IMR-90 (cell line): ENCODE measurements at regions not wholly inside any gene's neighbourhood (a gene's known extent, or its start where the extent isn't known, plus 50 kb on each side); places are given as distances from the start of the nearest gene placed in this dataset.
"Not testable (repeated sequence)": the region's sequence is repeated elsewhere in the genome, so short reads cannot be mapped to it uniquely, and the experiment has no call there.

Experiments
- ATAC-seq: fragments of 200-7000 bp; cut with Tn5 transposase; 2 replicates; pipeline ENCODE4 v1.9.1; 2020; ENCODE audit warnings: low read depth, mild to moderate bottlenecking, moderate library complexity
- BruUV-seq: library from RNA; stranded (reverse); fragments of 400-500 nt; replicated peaks from 2 replicates; lab custom pipeline; 2021; lab: Mats Ljungman, UMichigan
- CTCF ChIA-PET: fragments of 300-600 bp; formaldehyde crosslinking; extraction: SDS; loops from one replicate; lab custom pipeline; 2021; ENCODE audit warnings: antibody characterized with exemption; lab: Yijun Ruan, JAX
- POLR2A ChIA-PET: fragments of 300-600 bp; sonication (Branson Sonifier 250); formaldehyde crosslinking; loops from one replicate; lab custom pipeline; 2022; ENCODE audit warnings: antibody characterized with exemption; ENCODE audit not compliant: unreplicated experiment; lab: Charles Lee
- DNase-seq: peaks from one replicate; pipeline ENCODE4 v3.0.0; 2013
- H2AFZ ChIP-seq: replicated peaks from 2 replicates; pipeline ENCODE3; 2013; ENCODE audit warnings: low read length, mild to moderate bottlenecking; ENCODE audit not compliant: poor library complexity
- H2AK5ac ChIP-seq: 2 replicates; pipeline ENCODE4 v1.6.1; 2013; ENCODE audit warnings: low read depth, low read length, inconsistent platforms
- H2AK9ac ChIP-seq: replicated peaks from 2 replicates; pipeline ENCODE3; 2013; ENCODE audit warnings: mild to moderate bottlenecking, low read depth, low read length, moderate library complexity; ENCODE audit not compliant: poor library complexity
- H2BK120ac ChIP-seq: 2 replicates; pipeline ENCODE4 v1.6.1; 2013; ENCODE audit warnings: low read depth, low read length, inconsistent platforms
- H2BK15ac ChIP-seq: 3 replicates; pipeline ENCODE4 v1.6.1; 2013; ENCODE audit warnings: low read depth, low read length, inconsistent platforms
- H2BK20ac ChIP-seq: 2 replicates; pipeline ENCODE4 v1.6.1; 2013; ENCODE audit warnings: low read depth, mild to moderate bottlenecking, inconsistent platforms, low read length, moderate library complexity
- H2BK5ac ChIP-seq: 2 replicates; pipeline ENCODE4 v1.6.1; 2013; ENCODE audit warnings: mild to moderate bottlenecking, low read depth, low read length, inconsistent platforms; ENCODE audit not compliant: poor library complexity, severe bottlenecking
- H3K14ac ChIP-seq: replicated peaks from 2 replicates; pipeline ENCODE4 v1.6.1; 2013; ENCODE audit warnings: low read depth, low read length, inconsistent platforms
- H3K18ac ChIP-seq: 2 replicates; pipeline ENCODE4 v1.6.1; 2013; ENCODE audit warnings: low read depth, low read length, control low read depth
- H3K23ac ChIP-seq: 2 replicates; pipeline ENCODE4 v1.6.1; 2013; ENCODE audit warnings: low read depth, low read length, inconsistent platforms
- H3K27ac ChIP-seq: 2 replicates; pipeline ENCODE4 v1.5.1; 2013; ENCODE audit warnings: mild to moderate bottlenecking, control low read depth, low read length; ENCODE audit not compliant: insufficient read depth
- H3K27me3 ChIP-seq: 2 replicates; pipeline ENCODE4 v1.6.1; 2013; ENCODE audit warnings: low read length; ENCODE audit not compliant: control insufficient read depth, insufficient read depth
- H3K36me3 ChIP-seq: 2 replicates; pipeline ENCODE4 v1.6.1; 2013; ENCODE audit warnings: low read length, mixed read lengths; ENCODE audit not compliant: control insufficient read depth, insufficient read depth
- H3K4ac ChIP-seq: 2 replicates; pipeline ENCODE4 v1.6.1; 2013; ENCODE audit warnings: low read depth, low read length, inconsistent platforms
- H3K4me1 ChIP-seq: 2 replicates; pipeline ENCODE4 v1.6.1; 2013; ENCODE audit warnings: low read length, mixed read lengths; ENCODE audit not compliant: control insufficient read depth, insufficient read depth
- H3K4me2 ChIP-seq: 2 replicates; pipeline ENCODE4 v1.6.1; 2013; ENCODE audit warnings: low read depth, mild to moderate bottlenecking, control low read depth, low read length, moderate library complexity
- H3K4me3 ChIP-seq: 2 replicates; pipeline ENCODE4 v1.5.1; 2013; ENCODE audit warnings: low read depth, mild to moderate bottlenecking, control low read depth, low read length, moderate library complexity; ENCODE audit not compliant: insufficient read depth
- H3K56ac ChIP-seq: 2 replicates; pipeline ENCODE4 v1.6.1; 2013; ENCODE audit warnings: low read length, inconsistent platforms; ENCODE audit not compliant: insufficient read depth; ENCODE audit errors: extremely low read depth
- H3K79me1 ChIP-seq, 2 experiments: 2 replicates each; pipeline ENCODE4 v1.6.1; 2013; ENCODE audit warnings: low read length in 2 of 2, inconsistent platforms in 1 of 2, low read depth in 1 of 2
- H3K9ac ChIP-seq: 2 replicates; pipeline ENCODE4 v1.6.1; 2013; ENCODE audit warnings: low read depth, low read length, control low read depth
- H3K9me1 ChIP-seq: 2 replicates; pipeline ENCODE4 v1.6.1; 2013; ENCODE audit warnings: low read length, inconsistent platforms; ENCODE audit not compliant: insufficient read depth
- H3K9me3 ChIP-seq: 2 replicates; pipeline ENCODE4 v1.6.1; 2013; ENCODE audit warnings: low read length; ENCODE audit not compliant: control insufficient read depth, insufficient read depth
- H4K20me1 ChIP-seq: 2 replicates; pipeline ENCODE4 v1.6.1; 2013; ENCODE audit warnings: low read length, inconsistent platforms; ENCODE audit not compliant: insufficient read depth
- H4K5ac ChIP-seq: 2 replicates; pipeline ENCODE4 v1.6.1; 2013; ENCODE audit warnings: mild to moderate bottlenecking, low read depth, low read length, control low read depth
- H4K8ac ChIP-seq, 2 experiments: 2 replicates each; pipeline ENCODE4 v1.6.1; 2013; ENCODE audit warnings: low read depth in 2 of 2, low read length in 2 of 2, control low read depth in 1 of 2, inconsistent platforms in 1 of 2
- H4K91ac ChIP-seq: 2 replicates; pipeline ENCODE4 v1.6.1; 2013; ENCODE audit warnings: low read depth, low read length, inconsistent platforms; ENCODE audit not compliant: insufficient read depth
- WGBS, 2 experiments: methylation state at CpG; one replicate each; pipeline versions ENCODE4 v1.1.5 to v1.1.7; 2013; ENCODE audit warnings: missing lambda C conversion rate in 2 of 2; ENCODE audit not compliant: insufficient read length in 1 of 2; ENCODE audit errors: extremely low coverage in 2 of 2; 5-methylcytosine and 5-hydroxymethylcytosine counted together
- dilution Hi-C: fragments of 300-500 bp; cut with HindIII; formaldehyde crosslinking; loops from one replicate; pipeline ENCODE4 v1.14.3; 2018; ENCODE audit warnings: low sequenced_read_pairs; ENCODE audit not compliant: unreplicated experiment
- in situ Hi-C: fragments of 300-500 bp; cut with MboI; formaldehyde crosslinking; loops from 3 replicates; pipeline ENCODE4 v1.14.3; 2019; ENCODE audit warnings: low sequenced_read_pairs, inconsistent platforms, mixed read lengths
- intact Hi-C: fragments of 100-400 bp; cut with micrococcal nuclease; formaldehyde crosslinking; loops from 2 replicates; pipeline ENCODE4 v1.10.0; 2022

- H4K5ac ChIP-seq, CTCF ChIA-PET, H2BK120ac ChIP-seq, H3K4me3 ChIP-seq, H3K14ac ChIP-seq, H3K18ac ChIP-seq, H3K56ac ChIP-seq, H3K4me2 ChIP-seq, H3K9me1 ChIP-seq, H2AK9ac ChIP-seq, in situ Hi-C loops, H3K36me3 ChIP-seq, H2AFZ ChIP-seq, H3K4me1 ChIP-seq, POLR2A ChIA-PET, dilution Hi-C loops, H4K8ac ChIP-seq, H3K23ac ChIP-seq, H2BK20ac ChIP-seq, intact Hi-C loops, DNase-seq, ATAC-seq, BruUV-seq, H3K4ac ChIP-seq, H3K27me3 ChIP-seq, H4K91ac ChIP-seq, H2BK5ac ChIP-seq, H3K79me1 ChIP-seq, H2AK5ac ChIP-seq, H3K9me3 ChIP-seq, H3K9ac ChIP-seq, H3K27ac ChIP-seq, H2BK15ac ChIP-seq, H4K20me1 ChIP-seq: not testable (repeated sequence)
- no CpG with 5 or more reads among the region's 10 CpGs for WGBS, 2 experiments
These were observed 130.0 kb downstream of the TNFRSF13B start for GRCh38 chr17:16841896-16842295.

GRCh38 chr17:16840219-16840618 lies 131.7 kb downstream of the TNFRSF13B start:
- H3K9me3 ChIP-seq, H3K4me2 ChIP-seq, H3K9ac ChIP-seq, in situ Hi-C loops, H3K56ac ChIP-seq, H3K23ac ChIP-seq, H3K27me3 ChIP-seq, H3K79me1 ChIP-seq, H3K18ac ChIP-seq, H2AK9ac ChIP-seq, BruUV-seq, CTCF ChIA-PET, H3K4ac ChIP-seq, dilution Hi-C loops, H4K5ac ChIP-seq, H4K20me1 ChIP-seq, ATAC-seq, H4K8ac ChIP-seq, POLR2A ChIA-PET, H2AFZ ChIP-seq, H2BK15ac ChIP-seq, H3K36me3 ChIP-seq, H3K9me1 ChIP-seq, DNase-seq, H2AK5ac ChIP-seq, H3K4me1 ChIP-seq, H2BK20ac ChIP-seq, H2BK5ac ChIP-seq, intact Hi-C loops, H3K4me3 ChIP-seq, H3K14ac ChIP-seq, H2BK120ac ChIP-seq, H3K27ac ChIP-seq, H4K91ac ChIP-seq: not testable (repeated sequence)
- no CpG with 5 or more reads among the region's 9 CpGs for WGBS, 2 experiments
